Osteocyte (in vitro differentiated cells): ENCODE measurements at regions not wholly inside any gene's neighbourhood (a gene's known extent, or its start where the extent isn't known, plus 50 kb on each side); places are given as distances from the start of the nearest gene placed in this dataset.

Source experiments
- DNase-seq: peaks from one replicate; pipeline ENCODE4 v3.0.0; 2021; ENCODE audit warnings: mixed read lengths; ENCODE audit not compliant: unreplicated experiment; ENCODE audit errors: extremely low spot score
- H3K27ac Mint-ChIP-seq: one replicate; pipeline ENCODE4 v1.8.0; 2021; ENCODE audit warnings: mild to moderate bottlenecking, mixed read lengths; ENCODE audit not compliant: unreplicated experiment
- H3K27me3 Mint-ChIP-seq: one replicate; pipeline ENCODE4 v1.8.0; 2021; ENCODE audit warnings: mixed read lengths; ENCODE audit not compliant: unreplicated experiment
- H3K36me3 Mint-ChIP-seq: one replicate; pipeline ENCODE4 v1.8.0; 2021; ENCODE audit warnings: mixed read lengths; ENCODE audit not compliant: unreplicated experiment
- H3K4me1 Mint-ChIP-seq: one replicate; pipeline ENCODE4 v1.8.0; 2021; ENCODE audit warnings: mixed read lengths; ENCODE audit not compliant: unreplicated experiment
- H3K4me3 Mint-ChIP-seq: one replicate; pipeline ENCODE4 v1.8.0; 2021; ENCODE audit warnings: mild to moderate bottlenecking, moderate library complexity, mixed read lengths; ENCODE audit not compliant: unreplicated experiment
- H3K9me3 Mint-ChIP-seq: one replicate; pipeline ENCODE4 v1.8.0; 2021; ENCODE audit warnings: mixed read lengths; ENCODE audit not compliant: unreplicated experiment
- TF ChIP-seq, protein P1 (sequence below): fragments of 200-600 bp; sonication (generic); IDR thresholded peaks from 2 replicates; pipeline ENCODE4 v1.5.0; 2021; ENCODE audit warnings: antibody characterized with exemption, mild to moderate bottlenecking, moderate library complexity

DNA sequence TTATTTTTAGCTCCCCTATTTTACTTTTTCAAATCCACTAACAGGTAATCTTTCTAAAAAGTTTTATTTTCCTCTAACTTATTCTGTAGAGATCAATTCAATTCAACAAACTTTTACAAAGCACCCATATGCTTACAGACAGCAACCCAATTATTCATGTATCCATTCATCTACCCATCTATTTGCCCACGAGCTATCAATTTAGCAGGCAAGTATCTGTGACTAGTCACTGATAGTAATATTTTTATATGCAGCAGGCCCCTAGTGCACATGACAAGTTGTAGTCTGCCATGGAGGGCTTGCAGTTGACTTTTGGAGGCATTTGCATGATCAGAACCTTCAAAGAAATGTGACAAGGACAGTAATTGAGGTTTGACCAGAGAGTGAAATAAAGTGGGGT, 753.2 kb upstream of the TENM4 start:
- no peak for DNase-seq
- Mint-ChIP-seq H3K4me1 (no peaks in the 10 kb centered on the region), H3K36me3 (no peaks in the 10 kb centered on the region), H3K27ac (no peak overlapping the region), H3K4me3 (no peak overlapping the region), H3K9me3 (peaks cover 4% of the 10 kb centered on the region), H3K27me3 (no peaks in the 10 kb centered on the region)
- TF ChIP-seq, protein P1, sequence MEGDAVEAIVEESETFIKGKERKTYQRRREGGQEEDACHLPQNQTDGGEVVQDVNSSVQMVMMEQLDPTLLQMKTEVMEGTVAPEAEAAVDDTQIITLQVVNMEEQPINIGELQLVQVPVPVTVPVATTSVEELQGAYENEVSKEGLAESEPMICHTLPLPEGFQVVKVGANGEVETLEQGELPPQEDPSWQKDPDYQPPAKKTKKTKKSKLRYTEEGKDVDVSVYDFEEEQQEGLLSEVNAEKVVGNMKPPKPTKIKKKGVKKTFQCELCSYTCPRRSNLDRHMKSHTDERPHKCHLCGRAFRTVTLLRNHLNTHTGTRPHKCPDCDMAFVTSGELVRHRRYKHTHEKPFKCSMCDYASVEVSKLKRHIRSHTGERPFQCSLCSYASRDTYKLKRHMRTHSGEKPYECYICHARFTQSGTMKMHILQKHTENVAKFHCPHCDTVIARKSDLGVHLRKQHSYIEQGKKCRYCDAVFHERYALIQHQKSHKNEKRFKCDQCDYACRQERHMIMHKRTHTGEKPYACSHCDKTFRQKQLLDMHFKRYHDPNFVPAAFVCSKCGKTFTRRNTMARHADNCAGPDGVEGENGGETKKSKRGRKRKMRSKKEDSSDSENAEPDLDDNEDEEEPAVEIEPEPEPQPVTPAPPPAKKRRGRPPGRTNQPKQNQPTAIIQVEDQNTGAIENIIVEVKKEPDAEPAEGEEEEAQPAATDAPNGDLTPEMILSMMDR: no peak

DNA sequence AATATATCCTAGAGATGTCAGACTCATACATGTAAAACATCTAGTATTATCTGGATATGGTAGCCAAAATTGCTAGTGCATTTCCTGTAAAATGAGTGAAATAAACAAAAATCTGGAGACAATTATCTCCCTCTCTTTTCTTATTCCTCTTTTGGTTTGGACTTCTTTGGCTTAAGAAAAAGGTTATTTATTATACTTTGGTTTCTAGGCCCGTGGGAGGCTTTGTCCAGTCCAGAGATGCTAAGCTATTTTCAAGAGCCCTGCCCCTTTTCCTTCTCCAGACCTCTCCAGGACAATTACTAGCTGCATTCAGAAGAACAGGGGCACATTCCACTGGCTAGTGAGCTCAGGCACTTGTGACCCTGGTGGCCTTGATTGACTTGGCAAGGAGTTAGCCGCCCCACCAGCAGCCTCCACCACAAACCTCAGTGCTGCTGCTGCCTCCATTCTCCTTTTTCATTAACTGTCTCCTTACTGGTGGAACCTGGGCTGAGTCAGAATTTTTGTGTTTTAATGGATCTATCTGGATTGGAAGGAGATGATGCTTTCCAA, 747.3 kb upstream of the TENM4 start:
- Mint-ChIP-seq H3K27ac (no peak overlapping the region), H3K4me3 (no peak overlapping the region), H3K9me3 (no peaks in the 10 kb centered on the region), H3K4me1 (no peaks in the 10 kb centered on the region), H3K27me3 (peaks cover 2% of the 10 kb centered on the region), H3K36me3 (no peaks in the 10 kb centered on the region)
- TF ChIP-seq, protein P1: no peak
- no peak for DNase-seq

GRCh38 chr11:80186692-80187091, 745.9 kb upstream of the TENM4 start:
- Mint-ChIP-seq H3K9me3 (no peaks in the 10 kb centered on the region), H3K4me1 (no peaks in the 10 kb centered on the region), H3K27ac (no peak overlapping the region), H3K4me3 (no peak overlapping the region), H3K27me3 (peaks cover 2% of the 10 kb centered on the region), H3K36me3 (no peaks in the 10 kb centered on the region)
- TF ChIP-seq, protein P1: no peak
- no peak for DNase-seq

GRCh38 chr11:80182901-80183300, 742.1 kb upstream of the TENM4 start:
- Mint-ChIP-seq H3K4me1 (no peaks in the 10 kb centered on the region), H3K9me3 (peaks cover 5% of the 10 kb centered on the region), H3K36me3 (no peaks in the 10 kb centered on the region), H3K27me3 (no peaks in the 10 kb centered on the region), H3K27ac (no peak overlapping the region), H3K4me3 (no peak overlapping the region)
- TF ChIP-seq, protein P1: no peak
- DNase-seq: no peak

GRCh38 chr11:80173371-80174136, 732.7 kb upstream of the TENM4 start:
- H3K9me3 Mint-ChIP-seq: peaks cover 16% of the 10 kb centered on the region
- no peaks in the 10 kb centered on the region for H3K4me1 Mint-ChIP-seq
- H3K36me3 Mint-ChIP-seq: no peaks in the 10 kb centered on the region
- no peaks in the 10 kb centered on the region for H3K27me3 Mint-ChIP-seq
- H3K27ac Mint-ChIP-seq: no peak overlapping the region
- no peak overlapping the region for H3K4me3 Mint-ChIP-seq
- no peak for DNase-seq
- TF ChIP-seq, protein P1: no peak
